K562 (cell line): ENCODE measurements at regions not wholly inside any gene's neighbourhood (a gene's known extent, or its start where the extent isn't known, plus 50 kb on each side); places are given as distances from the start of the nearest gene placed in this dataset.

ENCODE experiments used
- ATAC-seq: fragments of 200-7000 bp; cut with Tn5 transposase; 3 replicates; pipeline ENCODE4 v1.9.1; 2020; ENCODE audit warnings: moderate library complexity
- BruUV-seq: library from RNA; stranded (reverse); fragments of 400-500 nt; replicated peaks from 2 replicates; lab custom pipeline; 2021; lab: Mats Ljungman, UMichigan
- CTCF ChIA-PET: fragments of 300-600 bp; formaldehyde crosslinking; extraction: SDS; loops from one replicate; lab custom pipeline; 2021; ENCODE audit warnings: low intra/inter-chr PET ratio; lab: Yijun Ruan, JAX
- POLR2A ChIA-PET: fragments of 300-600, 350-650 bp; sonication (Branson Sonifier 250); formaldehyde crosslinking; extraction: SDS; loops from one replicate; lab custom pipeline; 2021; ENCODE audit warnings: antibody characterized with exemption, inconsistent platforms; lab: Yijun Ruan, JAX
- DNase-seq, 4 experiments: peaks; one replicate each; pipeline versions ENCODE4 v3.0.0 to v3.0.0-alpha.2; 2011 to 2018; ENCODE audit warnings: low spot score in 3 of 4, mixed read lengths in 3 of 4; ENCODE audit errors: extremely low read depth in 1 of 4
- FAIRE-seq: peaks from 2 replicates; lab custom pipeline; 2011; peaks lifted over from hg19 to GRCh38; lab: Jason Lieb, UNC
- H2AFZ ChIP-seq: 2 replicates; pipeline ENCODE4 v1.6.0; 2011; ENCODE audit warnings: low read depth, low read length, control low read depth, inconsistent platforms
- H3K27ac ChIP-seq: fragments of 200-600 bp; 3 replicates; pipeline ENCODE4 v1.8.0; 2011; ENCODE audit warnings: low read depth, mild to moderate bottlenecking, control low read depth, inconsistent platforms, low read length, moderate library complexity, mixed read lengths; ENCODE audit errors: extremely low read depth
- H3K27me3 ChIP-seq, 2 experiments: fragments of 300-600 bp in 1 of 2; 2 replicates in 1 of 2; 3 replicates in 1 of 2; pipeline versions ENCODE4 v1.6.0 to v1.8.0; 2011; ENCODE audit warnings: inconsistent platforms in 2 of 2, low read length in 2 of 2, mild to moderate bottlenecking in 1 of 2, mixed read lengths in 1 of 2, moderate library complexity in 1 of 2; ENCODE audit not compliant: control insufficient read depth in 2 of 2, insufficient read depth in 2 of 2
- H3K36me3 ChIP-seq: fragments of 300-600 bp; 3 replicates; pipeline ENCODE4 v1.8.0; 2011; ENCODE audit warnings: mild to moderate bottlenecking, low read length, inconsistent platforms; ENCODE audit not compliant: control insufficient read depth, insufficient read depth
- H3K4me1 ChIP-seq, 2 experiments: fragments of 200-600 bp in 1 of 2; replicated peaks in 1 of 2; 2 replicates in 1 of 2; 3 replicates in 1 of 2; pipeline versions ENCODE4 v1.5.1 to v1.8.0; 2011; ENCODE audit warnings: inconsistent platforms in 2 of 2, low read length in 2 of 2, mild to moderate bottlenecking in 1 of 2, mixed read lengths in 1 of 2, moderate library complexity in 1 of 2; ENCODE audit not compliant: control insufficient read depth in 2 of 2, insufficient read depth in 2 of 2
- H3K4me2 ChIP-seq: 2 replicates; pipeline ENCODE4 v1.6.1; 2011; ENCODE audit warnings: low read length, control low read depth, inconsistent platforms, mixed read lengths; ENCODE audit not compliant: insufficient read depth
- H3K4me3 ChIP-seq: fragments of 200-600 bp; sonication (generic), shearing (Covaris generic); 2 replicates; pipeline ENCODE4 v1.5.1; 2016; ENCODE audit warnings: control low read depth, inconsistent platforms
- H3K79me2 ChIP-seq: fragments of 200-600 bp; 3 replicates; pipeline ENCODE4 v1.8.0; 2011; ENCODE audit warnings: low read length, inconsistent platforms; ENCODE audit not compliant: control insufficient read depth, insufficient read depth
- H3K9ac ChIP-seq, 2 experiments: 2 replicates each; pipeline versions ENCODE4 v1.6.0 to v1.6.1; 2011; ENCODE audit warnings: low read depth in 2 of 2, low read length in 2 of 2, control low read depth in 1 of 2, inconsistent platforms in 1 of 2, mild to moderate bottlenecking in 1 of 2, mixed read lengths in 1 of 2; ENCODE audit not compliant: insufficient read depth in 1 of 2
- H3K9me1 ChIP-seq: one replicate; pipeline ENCODE4 v1.6.0; 2011; ENCODE audit warnings: inconsistent platforms, mild to moderate bottlenecking, low read length, moderate library complexity; ENCODE audit not compliant: control insufficient read depth, insufficient read depth
- H3K9me3 ChIP-seq: replicated peaks from 2 replicates; pipeline ENCODE4 v1.5.1; 2011; ENCODE audit warnings: low read depth, low read length, inconsistent platforms; ENCODE audit not compliant: control insufficient read depth, insufficient read depth
- H4K20me1 ChIP-seq: replicated peaks from 2 replicates; pipeline ENCODE4 v1.6.1; 2011; ENCODE audit warnings: low read length, inconsistent platforms, mixed read lengths; ENCODE audit not compliant: control insufficient read depth, insufficient read depth
- ASH1L ChIP-seq: fragments of 450-650 bp; IDR thresholded peaks from 2 replicates; pipeline ENCODE4 v1.6.1; 2018; ENCODE audit warnings: borderline replicate concordance, mild to moderate bottlenecking, low read depth; ENCODE audit not compliant: partially characterized antibody
- BCL6 ChIP-seq: fragments of 250-450 bp; sonication (Bioruptor Pico); IDR thresholded peaks from 2 replicates; pipeline ENCODE4 v1.4.0; 2020
- BDP1 ChIP-seq: IDR thresholded peaks from 3 replicates; pipeline ENCODE4 v1.6.1; 2011; ENCODE audit not compliant: insufficient read length, insufficient read depth
- CHD4 ChIP-seq: fragments of 200-600 bp; sonication (generic); IDR thresholded peaks from 3 replicates; pipeline ENCODE4 v1.6.1; 2012; ENCODE audit warnings: low read depth, mild to moderate bottlenecking, mixed read lengths, low read length, inconsistent platforms; ENCODE audit not compliant: insufficient read depth, insufficient replicate concordance, poor library complexity, severe bottlenecking
- ELF1 ChIP-seq: fragments of 200-800 bp; sonication (Bioruptor generic); IDR thresholded peaks from 2 replicates; pipeline ENCODE4 v1.6.1; 2016; ENCODE audit warnings: missing genetic modification characterization, missing compliant biosample characterization
- FOXJ2 ChIP-seq: fragments of 200-800 bp; sonication (Bioruptor generic); IDR thresholded peaks from 2 replicates; pipeline ENCODE4 v1.6.1; 2016; ENCODE audit warnings: missing genetic modification characterization, missing compliant biosample characterization
- HMG20B ChIP-seq: fragments of 250-450 bp; sonication (Bioruptor Pico); IDR thresholded peaks from 2 replicates; pipeline ENCODE4 v1.5.0; 2021; ENCODE audit warnings: mild to moderate bottlenecking
- ILF3 ChIP-seq: fragments of 450-650 bp; IDR thresholded peaks from 2 replicates; pipeline ENCODE4 v1.6.1; 2018; ENCODE audit warnings: antibody characterized with exemption, mild to moderate bottlenecking, moderate library complexity, borderline replicate concordance
- MAFG ChIP-seq: fragments of 450-650 bp; conservative IDR thresholded peaks from 2 replicates; pipeline ENCODE4 v1.6.1; 2016; ENCODE audit warnings: missing genetic modification characterization, missing compliant biosample characterization
- MAFK ChIP-seq: IDR thresholded peaks from 2 replicates; pipeline ENCODE4 v1.6.1; 2011; ENCODE audit warnings: low read length, improper control_type of control experiment
- NFE2 ChIP-seq: IDR thresholded peaks from 2 replicates; pipeline ENCODE4 v1.6.1; 2014; ENCODE audit warnings: antibody characterized with exemption, low read depth
- POU5F1 ChIP-seq: fragments of 150-350 bp; IDR thresholded peaks from 2 replicates; pipeline ENCODE4 v1.6.1; 2014; ENCODE audit warnings: borderline replicate concordance, low read length, low read depth, mild to moderate bottlenecking; ENCODE audit not compliant: partially characterized antibody
- RCOR1 ChIP-seq, 2 experiments: IDR thresholded peaks; 2 replicates each; pipeline ENCODE4 v1.6.1; 2012; ENCODE audit warnings: low read depth in 2 of 2, low read length in 2 of 2, borderline replicate concordance in 1 of 2, improper control_type of control experiment in 1 of 2
- YBX1 ChIP-seq: fragments of 450-650 bp; IDR thresholded peaks from 2 replicates; pipeline ENCODE4 v1.7.1; 2016; ENCODE audit warnings: mild to moderate bottlenecking
- ZNF175 ChIP-seq: fragments of 200-800 bp; sonication (Bioruptor generic); IDR thresholded peaks from 2 replicates; pipeline ENCODE4 v1.6.1; 2016; ENCODE audit warnings: low read depth, mild to moderate bottlenecking, missing genetic modification characterization, missing compliant biosample characterization
- ZNF217 ChIP-seq: sonication (generic); formaldehyde crosslinking; IDR thresholded peaks from 2 replicates; pipeline ENCODE4 v1.8.0; 2022; ENCODE audit warnings: mild to moderate bottlenecking, missing genetic modification reagents
- ZNF778 ChIP-seq: fragments of 450-650 bp; formaldehyde crosslinking; IDR thresholded peaks from 2 replicates; pipeline ENCODE4 v1.4.0; 2020; ENCODE audit warnings: mild to moderate bottlenecking, moderate library complexity
- WGBS: fragments of 100-300 bp; shearing (Covaris generic); methylation state at CpG from one replicate; pipeline ENCODE4 v1.1.6; 2016; ENCODE audit warnings: low coverage, mixed read lengths; ENCODE audit not compliant: insufficient coverage; ENCODE audit errors: missing lambda C conversion rate; 5-methylcytosine and 5-hydroxymethylcytosine counted together
- in situ Hi-C: fragments of 300-500 bp; cut with MboI; formaldehyde crosslinking; loops from 4 replicates; pipeline ENCODE4 v1.15.0; 2018; ENCODE audit warnings: inconsistent platforms, mixed read lengths
- intact Hi-C: fragments of 100-400 bp; cut with micrococcal nuclease; formaldehyde crosslinking; loops from 2 replicates; pipeline ENCODE4 v1.14.2; 2022
- TF ChIP-seq, protein P1 (sequence below): fragments of 250-450 bp; sonication (Bioruptor Pico); IDR thresholded peaks from 2 replicates; pipeline ENCODE4 v1.8.0; 2022; ENCODE audit warnings: moderate library complexity, mild to moderate bottlenecking, inconsistent platforms
- TF ChIP-seq, protein P2 (sequence below): fragments of 250-450 bp; sonication (Bioruptor Pico); IDR thresholded peaks from 2 replicates; pipeline ENCODE4 v1.5.0; 2020; ENCODE audit warnings: mild to moderate bottlenecking

DNA sequence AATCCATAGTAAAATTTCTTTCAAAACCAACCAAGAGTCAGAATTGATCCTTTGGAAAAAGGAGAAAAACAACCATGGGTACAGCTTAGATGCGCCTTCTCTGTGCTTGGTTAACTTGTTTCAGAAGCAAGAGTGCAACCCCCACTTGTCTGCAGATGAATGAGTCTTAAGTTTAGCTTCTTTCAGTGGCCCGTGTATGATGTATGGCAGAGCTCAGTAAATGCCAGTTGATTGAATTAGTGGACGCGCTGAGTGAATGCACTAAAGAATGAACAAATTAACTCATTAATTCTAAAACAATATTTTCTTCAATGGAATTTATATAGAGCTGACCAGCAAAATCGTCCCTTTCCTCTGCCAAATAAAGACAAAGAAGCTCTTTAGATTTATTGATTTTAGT lies 67.0 kb upstream of the ARHGEF3 start:
- FAIRE-seq (no peak), ATAC-seq (no peak), DNase-seq (no peak)
- intact Hi-C loops, result no loop called here
- POLR2A ChIA-PET, result no interaction called here
- CTCF ChIA-PET, result no interaction called here
- Histone ChIP-seq H2AFZ (no peak overlapping the region), H3K4me1 (no peaks in the 10 kb centered on the region), H3K9me3 (no peaks in the 10 kb centered on the region), H4K20me1 (no peaks in the 10 kb centered on the region), H3K9me1 (no peaks in the 10 kb centered on the region), H3K27me3 (no peaks in the 10 kb centered on the region; a peak in 1 of 5 replicates), H3K79me2 (no peaks in the 10 kb centered on the region), H3K9ac (no peak overlapping the region), H3K27ac (no peak overlapping the region), H3K4me3 (no peak overlapping the region), H3K36me3 (no peaks in the 10 kb centered on the region), H3K4me2 (no peak overlapping the region)
- 26% methylated on average over 5 of the region's 5 CpGs for WGBS
- in situ Hi-C loops, result no loop called here
- BruUV-seq, result no TSS peak
- TF ChIP-seq RCOR1 (IDR thresholded peaks at IDR 0.05; ENCODE audit: borderline replicate concordance in 1 of 2, low read depth in 2 of 2, low read length in 2 of 2) (no peak), ZNF778 (CRISPR knock-in tag) (no peak), ASH1L (no peak), MAFK (no peak), NFE2 (no peak), CHD4 (no peak), MAFG (tag) (no peak), BCL6 (no peak), ELF1 (tag) (no peak), FOXJ2 (no peak), YBX1 (no peak), BDP1 (no peak), ZNF217 (CRISPR knock-in tag) (no peak), HMG20B (CRISPR knock-in tag) (no peak), POU5F1 (no peak), ZNF175 (CRISPR knock-in tag) (no peak), ILF3 (no peak)
- TF ChIP-seq, protein P1, sequence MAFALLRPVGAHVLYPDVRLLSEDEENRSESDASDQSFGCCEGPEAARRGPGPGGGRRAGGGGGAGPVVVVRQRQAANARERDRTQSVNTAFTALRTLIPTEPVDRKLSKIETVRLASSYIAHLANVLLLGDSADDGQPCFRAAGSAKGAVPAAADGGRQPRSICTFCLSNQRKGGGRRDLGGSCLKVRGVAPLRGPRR, result no peak
- TF ChIP-seq, protein P2, sequence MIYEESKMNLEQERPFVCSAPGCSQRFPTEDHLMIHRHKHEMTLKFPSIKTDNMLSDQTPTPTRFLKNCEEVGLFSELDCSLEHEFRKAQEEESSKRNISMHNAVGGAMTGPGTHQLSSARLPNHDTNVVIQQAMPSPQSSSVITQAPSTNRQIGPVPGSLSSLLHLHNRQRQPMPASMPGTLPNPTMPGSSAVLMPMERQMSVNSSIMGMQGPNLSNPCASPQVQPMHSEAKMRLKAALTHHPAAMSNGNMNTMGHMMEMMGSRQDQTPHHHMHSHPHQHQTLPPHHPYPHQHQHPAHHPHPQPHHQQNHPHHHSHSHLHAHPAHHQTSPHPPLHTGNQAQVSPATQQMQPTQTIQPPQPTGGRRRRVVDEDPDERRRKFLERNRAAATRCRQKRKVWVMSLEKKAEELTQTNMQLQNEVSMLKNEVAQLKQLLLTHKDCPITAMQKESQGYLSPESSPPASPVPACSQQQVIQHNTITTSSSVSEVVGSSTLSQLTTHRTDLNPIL (CRISPR knock-in tag), result no peak
